DMS53 (cell line): ENCODE measurements at regions not wholly inside any gene's neighbourhood (a gene's known extent, or its start where the extent isn't known, plus 50 kb on each side); places are given as distances from the start of the nearest gene placed in this dataset.
"Not testable (repeated sequence)": the region's sequence is repeated elsewhere in the genome, so short reads cannot be mapped to it uniquely, and the experiment has no call there.

Experiments
- DNase-seq: peaks from one replicate; lab custom pipeline; 2025; lab: John Stamatoyannopoulos, UW

DNA sequence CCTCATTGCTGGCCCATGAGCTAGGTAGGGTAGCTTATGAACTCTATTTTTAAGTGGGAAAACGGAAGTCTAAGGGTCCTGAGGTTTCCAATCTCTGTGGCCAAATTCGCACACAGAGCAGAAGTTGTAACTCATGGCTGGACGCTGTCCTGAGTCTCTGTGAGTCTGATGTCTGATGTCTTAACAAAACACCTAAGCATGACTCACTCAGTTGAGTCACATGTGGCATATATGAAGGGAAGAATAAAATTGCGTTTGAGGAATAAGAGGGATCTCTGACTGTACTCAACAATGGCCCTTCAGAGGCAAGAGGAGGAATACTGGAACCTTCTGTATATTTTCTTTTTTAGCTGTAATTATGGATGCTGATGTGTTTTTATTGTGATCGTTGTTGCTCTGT lies 569.7 kb downstream of the RIT2 start:
- peak; percentile 72 for DNase-seq

DNA sequence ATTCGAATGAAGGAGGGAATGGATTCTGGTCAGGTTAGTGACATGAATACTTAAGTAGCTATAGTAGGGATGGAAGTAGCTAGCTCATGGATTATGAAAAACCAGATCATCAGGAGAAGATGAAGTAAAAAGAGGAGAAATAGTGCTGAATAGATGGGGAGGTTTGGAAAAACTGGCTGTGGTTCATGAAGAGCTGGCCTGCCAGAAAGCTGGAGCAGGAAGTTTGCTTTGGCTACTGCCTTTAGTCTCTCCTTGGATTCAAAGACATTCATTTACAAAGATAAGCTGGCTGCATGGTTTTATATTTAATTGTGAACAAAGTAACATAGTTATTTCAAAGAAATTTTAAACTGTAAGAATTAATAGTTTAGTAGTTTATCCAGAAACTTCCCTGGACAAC lies 567.0 kb downstream of the RIT2 start:
- DNase-seq: no peak

DNA sequence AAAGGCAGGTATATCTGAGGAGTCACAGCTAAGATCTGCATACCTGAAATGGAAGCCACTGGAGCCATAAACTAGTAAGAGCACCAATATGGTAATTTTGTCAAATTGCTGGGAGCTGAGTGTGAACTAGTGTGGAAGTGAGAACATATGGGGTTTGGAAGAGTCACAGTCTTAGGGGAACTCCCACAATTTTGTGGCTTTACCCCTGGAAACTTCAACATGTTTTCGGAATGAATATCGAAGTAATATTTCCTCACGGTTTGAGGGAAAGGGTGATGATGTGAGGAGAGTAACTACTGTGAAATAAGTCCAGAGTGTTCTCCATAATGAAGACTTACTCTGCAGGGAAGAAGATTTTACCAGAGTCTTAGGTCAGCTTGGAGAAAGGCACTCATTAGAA lies 565.9 kb downstream of the RIT2 start:
- no peak for DNase-seq

DNA sequence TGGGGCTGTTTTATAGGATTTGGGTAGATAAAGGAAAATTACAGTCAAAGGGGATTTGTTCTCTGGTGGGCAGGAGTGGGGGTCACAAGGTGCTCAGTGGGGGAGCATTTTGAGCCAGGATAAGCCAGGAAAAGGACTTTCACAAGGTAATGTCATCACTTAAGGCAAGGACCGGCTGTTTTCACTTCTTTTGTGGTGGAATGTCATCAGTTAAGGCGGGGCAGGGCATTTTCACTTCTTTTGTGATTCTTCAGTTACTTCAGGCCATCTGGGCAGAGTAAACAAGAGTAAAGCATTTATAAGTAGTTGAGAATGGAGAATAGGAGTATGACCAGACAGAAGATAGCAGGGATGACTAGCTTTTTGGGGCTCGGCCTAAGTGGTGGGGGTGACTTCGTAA lies 562.9 kb downstream of the RIT2 start:
- not testable (repeated sequence) for DNase-seq

DNA sequence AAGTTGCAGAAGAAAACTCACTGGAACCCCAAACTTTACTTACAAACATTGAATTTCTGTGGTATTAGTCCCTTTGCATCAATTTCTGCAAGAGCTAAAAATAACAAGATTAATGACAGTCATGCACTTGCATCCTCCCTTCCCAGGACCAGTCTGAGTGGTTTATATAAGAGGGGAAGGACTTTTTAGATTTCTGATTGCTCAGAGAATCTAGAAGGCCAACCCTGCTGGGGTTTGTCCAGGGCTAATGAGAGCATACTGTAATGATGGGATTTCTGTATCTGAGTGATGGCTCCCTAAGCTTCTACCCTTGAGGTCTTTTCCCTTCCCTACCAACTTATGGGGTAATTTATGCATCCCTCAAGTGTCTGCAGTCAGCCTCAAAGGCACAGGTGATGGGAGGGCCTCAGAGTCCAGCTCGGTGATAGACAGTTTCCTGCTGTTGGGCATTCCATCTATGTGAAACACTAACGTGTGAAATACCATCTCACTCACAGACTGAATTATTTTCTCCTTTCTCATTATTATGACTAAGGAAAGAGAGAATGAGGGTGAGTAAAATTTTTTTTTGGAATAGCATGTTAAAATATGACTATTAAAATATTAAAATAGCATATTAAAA lies 556.3 kb downstream of the RIT2 start:
- no peak for DNase-seq

DNA sequence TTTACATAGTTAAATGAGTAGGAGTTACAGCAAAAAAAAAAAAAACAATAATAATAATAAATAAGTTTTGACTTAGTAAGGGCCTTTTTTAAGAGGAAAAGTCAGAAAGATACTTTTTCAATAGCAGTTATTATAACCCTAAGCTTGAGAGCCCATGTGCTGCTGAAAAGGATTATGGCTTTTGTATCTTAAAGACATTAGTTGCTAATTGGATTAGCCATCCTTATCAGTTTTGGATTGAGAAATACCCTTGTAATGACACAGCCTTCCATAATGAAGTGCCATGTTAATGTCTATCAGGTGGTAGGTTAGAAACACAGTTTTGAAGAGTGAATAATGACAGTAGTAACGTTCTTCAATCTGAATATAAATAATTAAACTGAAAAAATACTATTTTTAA lies 554.0 kb downstream of the RIT2 start:
- no peak for DNase-seq

DNA sequence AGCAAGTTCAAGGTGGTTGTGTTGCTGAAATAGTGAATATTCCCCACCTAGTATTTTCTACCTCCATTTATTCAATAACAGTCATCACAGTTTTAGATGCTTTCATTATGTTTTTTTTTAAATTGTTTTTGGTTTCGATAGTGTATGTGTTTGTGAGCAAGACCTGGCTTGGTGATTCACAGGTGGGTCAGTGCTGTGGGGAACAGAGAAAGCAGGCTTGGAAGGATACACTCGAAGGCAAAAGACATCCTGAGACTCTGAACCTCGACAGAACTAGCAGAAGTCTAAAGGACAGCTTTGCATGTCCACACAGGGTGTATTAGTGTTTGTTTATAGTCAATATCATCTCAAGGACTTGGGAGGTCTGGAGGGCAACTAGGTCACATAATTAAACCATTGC lies 551.5 kb downstream of the RIT2 start:
- no peak for DNase-seq

DNA sequence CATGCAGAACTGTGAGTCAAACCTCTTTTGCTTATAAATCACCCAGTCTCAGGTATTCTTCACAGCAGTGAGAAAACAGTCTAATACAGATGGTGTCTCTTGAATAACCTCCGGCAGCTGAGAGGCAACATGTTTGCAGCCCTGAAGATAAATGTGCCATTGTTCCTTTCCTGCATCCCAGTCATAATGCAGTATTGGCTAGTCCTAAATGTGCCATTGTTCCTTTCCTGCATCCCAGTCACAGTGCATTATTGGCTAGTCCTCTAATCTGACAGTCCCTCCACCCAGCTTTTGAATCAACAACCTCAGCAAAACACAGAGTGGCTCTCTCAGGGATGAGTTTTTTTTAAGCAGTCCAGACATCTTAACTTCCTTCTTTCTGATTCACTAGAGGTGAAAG lies 550.7 kb downstream of the RIT2 start:
- no peak for DNase-seq

DNA sequence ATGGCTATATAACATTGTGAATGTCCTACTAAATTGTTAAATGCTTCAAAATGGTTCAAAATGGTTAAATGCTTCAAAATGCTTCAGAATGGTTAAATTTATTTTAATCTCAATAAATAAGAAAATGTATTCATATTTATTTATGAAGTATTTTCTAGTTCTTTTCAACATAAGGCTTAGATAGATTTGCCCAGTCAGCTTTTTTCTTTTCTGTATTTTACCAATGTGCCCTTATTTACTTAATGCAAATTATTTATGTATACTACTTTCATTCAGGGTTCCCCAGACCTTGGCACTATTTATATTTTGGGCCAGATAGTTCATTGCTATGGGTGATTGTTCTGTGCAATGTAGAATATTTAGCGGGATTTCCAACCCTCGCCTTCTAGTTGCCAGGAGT lies 546.7 kb downstream of the RIT2 start:
- DNase-seq: no peak

DNA sequence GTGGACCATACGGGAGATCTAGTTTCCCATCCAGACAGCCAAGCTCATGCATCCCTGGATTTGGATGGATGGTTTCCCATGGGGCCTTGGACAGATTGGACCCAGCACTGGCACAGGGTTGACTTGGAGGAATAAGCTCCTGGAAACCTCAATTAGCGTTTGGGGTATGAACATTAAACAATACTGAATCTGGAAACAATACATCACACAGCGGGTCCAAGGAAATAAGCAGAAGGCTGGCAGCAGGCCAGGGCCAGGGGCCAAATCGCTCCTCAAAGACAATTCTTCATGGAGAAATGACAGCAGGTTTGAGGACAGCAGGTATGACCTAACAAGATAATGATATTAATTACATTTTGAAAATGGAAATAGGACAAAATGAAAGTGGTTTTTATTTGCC lies 540.6 kb downstream of the RIT2 start:
- DNase-seq: no peak

DNA sequence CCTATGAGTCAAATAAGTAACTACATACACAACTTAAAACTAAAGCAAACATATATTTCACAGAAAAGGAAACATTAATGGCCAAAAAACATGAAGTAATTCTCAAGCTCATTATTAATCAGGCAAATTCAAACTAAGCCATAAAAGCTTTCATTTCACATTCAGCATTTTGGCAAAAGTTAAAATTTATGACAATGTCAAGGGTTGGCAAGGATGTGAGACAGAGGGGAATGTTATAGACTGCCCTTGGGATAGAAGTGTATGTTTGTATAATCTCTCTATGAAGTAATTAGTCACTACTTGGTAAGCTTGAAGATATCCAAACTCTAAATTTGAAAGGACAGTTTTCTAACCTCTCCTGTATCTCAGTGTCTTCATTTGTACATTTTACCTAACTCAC lies 539.4 kb downstream of the RIT2 start:
- DNase-seq: no peak

DNA sequence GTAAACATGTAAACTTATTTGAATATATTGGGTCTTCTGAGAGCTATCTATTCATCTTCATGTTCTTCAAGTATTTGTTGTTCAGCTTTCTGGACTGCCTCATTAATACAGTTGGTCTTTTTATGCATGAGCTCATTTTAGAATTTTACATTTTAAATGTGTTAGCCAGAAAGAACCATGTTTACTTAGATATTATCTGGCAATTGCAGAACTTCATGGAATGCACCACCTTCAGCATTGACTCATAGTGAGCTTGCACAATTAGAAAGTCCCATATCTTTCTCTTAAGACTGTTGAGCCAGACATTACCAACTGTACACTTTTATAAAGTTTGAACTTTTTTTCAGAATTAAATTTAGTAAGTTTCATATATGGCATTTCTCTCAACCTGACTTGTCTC lies 536.7 kb downstream of the RIT2 start:
- DNase-seq: no peak

DNA sequence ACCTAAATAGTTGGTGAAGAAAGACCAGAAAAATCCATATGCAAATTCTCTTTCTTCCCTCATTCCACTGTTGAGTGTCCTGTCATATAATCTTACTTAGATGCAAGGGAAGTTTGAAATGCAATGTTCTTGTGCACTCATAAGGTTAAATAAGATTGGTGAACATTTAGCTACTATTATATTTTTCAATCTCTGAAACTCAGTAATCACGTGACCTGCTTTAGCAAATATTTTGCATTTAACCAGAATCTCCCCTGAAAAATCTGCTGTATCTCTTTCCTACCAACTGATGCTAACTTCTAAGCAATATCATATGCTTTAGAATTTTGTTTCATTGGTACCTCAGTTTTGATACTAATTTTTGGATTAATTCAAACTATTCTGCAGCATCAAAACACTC lies 533.2 kb downstream of the RIT2 start:
- DNase-seq: no peak

DNA sequence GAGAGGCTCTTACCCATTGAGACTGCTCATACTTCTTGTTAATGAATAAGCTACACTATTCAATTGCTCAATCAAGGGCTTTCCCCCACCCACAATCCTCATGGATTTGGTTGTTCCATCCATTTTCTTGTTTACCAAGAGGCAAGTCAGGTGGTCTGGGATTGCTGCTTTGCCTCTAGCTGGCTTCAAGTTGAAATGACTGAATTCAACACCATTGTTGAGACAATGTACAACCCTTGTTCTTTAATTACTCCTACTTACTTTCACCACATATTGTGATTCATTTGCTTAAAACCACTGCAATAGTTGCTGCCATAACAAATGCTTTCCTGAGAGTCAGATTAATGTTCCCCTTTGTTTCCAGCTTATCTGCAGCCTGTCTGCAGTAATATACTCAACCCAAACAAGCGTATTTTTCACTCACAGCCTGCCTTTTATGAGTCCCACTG lies 532.2 kb downstream of the RIT2 start:
- no peak for DNase-seq

DNA sequence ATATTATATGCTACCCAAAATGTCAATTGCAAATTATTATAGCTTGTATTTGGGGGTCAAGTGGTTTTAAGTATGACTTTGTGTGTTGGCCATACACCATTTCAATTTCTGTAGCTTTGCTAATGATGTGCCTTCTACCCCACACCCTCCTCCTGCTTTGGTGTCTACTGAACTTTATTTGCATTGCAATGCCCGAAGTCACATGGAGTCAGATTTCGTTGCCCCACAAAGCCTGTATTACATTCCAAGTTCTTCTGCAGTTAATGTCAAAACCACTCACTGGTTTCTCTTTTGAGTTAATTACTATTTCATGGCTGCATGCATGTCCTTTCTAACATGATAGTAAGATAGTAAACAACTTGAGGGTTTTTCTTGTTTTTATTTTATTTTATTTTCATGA lies 528.9 kb downstream of the RIT2 start:
- no peak for DNase-seq

DNA sequence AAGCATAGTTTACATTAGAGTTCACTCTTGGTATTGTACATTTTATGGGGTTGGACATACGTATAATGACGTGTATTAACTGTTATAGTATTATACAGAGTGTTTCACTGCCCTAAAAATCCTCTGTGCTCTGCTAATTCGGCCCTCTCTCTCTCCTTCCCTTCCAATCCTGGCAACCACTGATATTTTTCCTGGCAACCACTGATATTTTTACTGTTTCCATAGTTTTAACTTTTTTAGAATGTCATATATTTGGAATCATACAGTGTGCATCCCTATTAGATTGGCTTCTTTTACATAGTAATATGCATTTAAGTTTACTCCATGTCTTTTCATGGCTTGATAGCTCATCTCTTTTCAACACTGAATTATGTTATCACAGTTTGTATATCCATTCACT lies 526.7 kb downstream of the RIT2 start:
- DNase-seq: no peak

DNA sequence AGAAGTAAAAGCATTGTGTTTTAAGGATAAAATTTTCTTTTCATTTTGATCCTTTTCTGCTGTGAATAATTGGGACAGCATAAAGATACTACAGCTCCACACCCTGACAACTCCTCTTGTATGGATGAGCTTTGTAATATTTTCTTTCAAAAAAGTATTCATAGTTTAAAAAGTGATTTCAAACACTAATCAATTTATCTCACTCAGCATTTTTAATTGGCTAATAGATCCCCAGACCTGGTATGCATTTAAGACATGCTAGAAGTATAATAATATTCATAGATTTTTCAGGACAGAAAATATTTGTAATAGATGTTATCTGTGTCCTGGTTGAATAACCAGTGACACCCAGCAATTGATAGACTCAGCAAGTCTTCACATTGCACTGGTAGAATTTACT lies 510.7 kb downstream of the RIT2 start:
- no peak for DNase-seq

DNA sequence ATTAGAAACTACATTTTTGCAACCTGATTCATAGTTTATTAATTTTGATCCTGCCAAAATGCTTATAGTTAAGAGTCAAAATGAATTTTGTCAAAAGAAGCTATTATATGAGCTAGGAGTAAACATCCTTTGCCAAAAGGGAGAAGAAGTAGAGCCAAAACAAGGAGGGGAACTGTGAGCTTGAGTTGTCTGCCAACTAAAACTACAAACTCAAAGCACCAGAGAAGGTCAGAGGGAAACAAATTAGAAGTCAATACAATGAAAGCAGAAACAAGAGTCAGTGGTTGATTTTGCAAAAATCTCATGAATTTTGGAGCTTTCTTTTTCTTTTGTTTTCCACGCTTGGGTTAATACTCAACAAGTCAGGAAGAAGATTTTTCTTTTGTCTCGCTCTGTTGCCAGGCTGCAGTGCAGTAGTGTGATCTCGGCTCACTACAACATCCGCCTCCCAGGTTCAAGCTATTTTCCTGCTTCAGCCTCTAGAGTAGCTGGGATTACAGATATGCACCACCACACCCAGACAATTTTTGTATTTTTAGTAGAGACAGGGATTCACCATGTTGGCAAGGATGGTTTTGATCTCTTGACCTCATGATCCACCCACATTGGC lies 508.5 kb downstream of the RIT2 start:
- peak; percentile 41 for DNase-seq

DNA sequence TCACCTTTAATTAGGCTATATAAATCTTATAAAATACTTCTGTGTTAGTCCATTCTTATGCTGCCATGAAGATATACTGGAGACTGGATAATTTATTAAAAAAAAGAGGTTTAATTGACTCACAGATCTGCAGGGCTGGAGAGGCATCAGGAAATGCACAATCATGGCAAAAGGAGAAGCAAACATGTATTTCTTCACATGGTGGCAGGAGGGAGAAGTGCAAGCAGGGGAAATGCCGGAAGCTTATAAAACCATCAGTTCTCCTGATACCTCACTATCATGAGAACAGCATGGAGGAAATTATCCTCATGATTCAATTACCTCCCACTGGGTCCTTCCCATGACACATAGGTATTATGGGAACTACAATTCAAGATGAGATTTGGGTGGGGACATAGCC lies 504.4 kb downstream of the RIT2 start:
- peak; percentile 59 for DNase-seq

DNA sequence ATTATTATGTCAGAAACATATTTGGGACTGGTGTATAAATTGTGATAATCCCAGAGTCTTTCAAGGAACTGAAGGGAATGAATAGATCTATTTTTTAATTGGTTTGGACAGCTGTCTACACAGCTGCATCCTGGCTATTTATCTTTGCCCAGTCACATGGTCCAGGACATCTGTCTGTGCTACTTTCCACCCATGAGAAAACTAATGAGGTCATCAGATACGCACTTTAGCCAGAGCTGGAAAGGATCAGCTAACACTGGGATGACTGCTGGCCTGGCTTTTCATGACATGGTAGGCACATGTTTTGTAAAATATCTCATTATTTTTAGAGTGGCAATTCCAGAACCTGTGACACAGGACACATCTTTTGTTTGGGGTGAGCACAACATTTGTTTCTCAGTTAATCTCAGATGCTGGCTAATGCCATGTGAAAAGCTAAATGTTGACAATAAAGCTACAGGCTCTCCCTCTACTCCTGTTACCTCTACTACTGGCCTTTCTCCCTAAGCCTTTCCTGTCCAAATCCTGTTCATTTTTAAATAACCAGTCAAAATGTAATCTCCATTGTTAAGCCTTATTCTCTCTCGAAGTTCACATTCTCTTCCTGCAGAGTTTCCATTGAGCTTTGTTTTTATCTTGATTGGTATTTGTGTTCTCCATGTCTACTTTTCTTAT lies 500.7 kb downstream of the RIT2 start:
- peak; percentile 99 for DNase-seq

DNA sequence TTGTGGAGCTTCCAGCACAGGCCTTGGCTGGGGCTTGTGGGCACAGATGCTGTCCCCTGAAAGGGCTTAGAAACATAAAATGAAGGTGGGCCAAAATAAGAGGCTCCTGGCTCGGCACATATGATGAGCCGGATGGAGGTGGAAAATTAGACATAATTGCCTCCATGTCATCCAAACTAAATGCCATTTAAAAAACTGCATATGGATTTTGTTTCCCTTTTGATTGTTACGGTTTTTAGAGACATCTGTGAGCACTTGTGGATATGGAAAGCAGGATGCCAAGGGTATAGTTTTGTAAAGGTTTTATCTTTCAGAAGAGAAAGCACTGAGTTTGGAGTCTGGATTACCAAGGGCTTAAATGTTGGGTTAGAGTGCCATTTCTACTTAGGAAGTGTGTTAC lies 498.3 kb downstream of the RIT2 start:
- DNase-seq: no peak

DNA sequence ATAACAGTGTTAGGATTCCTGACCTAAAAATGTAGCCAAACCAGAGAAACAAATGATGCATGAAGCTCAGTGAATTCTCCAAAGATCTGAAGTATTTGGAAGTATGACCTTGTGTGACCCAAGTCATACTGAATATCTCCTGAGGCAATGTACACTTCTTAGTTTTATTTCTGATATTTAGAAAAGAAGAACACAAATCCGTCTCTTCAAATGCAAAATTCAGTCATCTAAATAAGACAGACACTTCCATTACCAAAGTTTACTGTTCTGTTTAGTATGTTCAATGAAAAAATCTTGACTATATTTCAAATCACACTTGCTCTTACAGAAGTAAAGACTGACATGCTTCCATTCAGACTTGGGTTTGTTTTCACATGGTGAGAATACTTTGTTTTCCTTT lies 495.7 kb downstream of the RIT2 start:
- DNase-seq: no peak

DNA sequence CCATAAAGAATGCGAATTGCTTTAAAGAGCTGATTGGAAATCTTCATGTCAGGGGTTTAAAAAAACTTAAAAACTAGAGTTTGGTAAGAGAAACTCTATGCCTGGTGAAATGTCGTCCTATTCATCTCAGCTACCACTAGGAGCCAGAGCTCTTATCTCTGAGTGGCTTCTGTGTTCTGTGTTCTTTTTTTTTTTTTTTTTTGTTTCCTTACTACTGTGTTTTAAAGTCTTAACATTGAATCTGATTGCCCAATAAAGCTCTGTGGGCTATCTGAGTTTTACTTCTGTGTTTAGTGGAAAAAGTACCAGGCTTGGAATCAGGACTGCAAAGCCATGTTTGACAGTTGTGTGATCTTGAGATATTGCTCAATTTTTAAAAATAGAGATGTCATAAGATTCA lies 494.8 kb downstream of the RIT2 start:
- DNase-seq: peak; percentile 14

DNA sequence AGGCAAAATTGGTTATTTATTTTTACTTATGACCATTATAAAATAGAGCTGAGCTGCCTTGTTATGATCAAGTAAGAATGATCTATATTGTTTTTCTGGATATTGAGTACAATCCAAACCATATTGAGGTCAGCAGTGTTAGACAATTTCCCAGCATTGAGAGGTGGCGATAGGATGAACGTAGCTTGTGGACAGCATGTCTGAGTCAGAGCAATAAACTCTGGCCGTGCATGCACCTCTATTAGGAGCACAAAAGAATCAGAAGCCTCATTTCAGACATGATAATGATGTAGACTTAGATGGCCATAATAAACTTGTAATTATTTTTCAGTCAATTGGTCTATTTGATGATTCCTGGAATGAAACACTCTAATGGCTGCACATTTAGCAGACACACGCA lies 491.6 kb downstream of the RIT2 start:
- no peak for DNase-seq
